K562 (cell line): ENCODE measurements at regions not wholly inside any gene's neighbourhood (a gene's known extent, or its start where the extent isn't known, plus 50 kb on each side); places are given as distances from the start of the nearest gene placed in this dataset.

Experiments used
- ATAC-seq: fragments of 200-7000 bp; cut with Tn5 transposase; 3 replicates; pipeline ENCODE4 v1.9.1; 2020; ENCODE audit warnings: moderate library complexity
- BruUV-seq: library from RNA; stranded (reverse); fragments of 400-500 nt; replicated peaks from 2 replicates; lab custom pipeline; 2021; lab: Mats Ljungman, UMichigan
- CTCF ChIA-PET: fragments of 300-600 bp; formaldehyde crosslinking; extraction: SDS; loops from one replicate; lab custom pipeline; 2021; ENCODE audit warnings: low intra/inter-chr PET ratio; lab: Yijun Ruan, JAX
- POLR2A ChIA-PET: fragments of 300-600, 350-650 bp; sonication (Branson Sonifier 250); formaldehyde crosslinking; extraction: SDS; loops from one replicate; lab custom pipeline; 2021; ENCODE audit warnings: antibody characterized with exemption, inconsistent platforms; lab: Yijun Ruan, JAX
- DNase-seq, 4 experiments: peaks; one replicate each; pipeline versions ENCODE4 v3.0.0 to v3.0.0-alpha.2; 2011 to 2018; ENCODE audit warnings: low spot score in 3 of 4, mixed read lengths in 3 of 4; ENCODE audit errors: extremely low read depth in 1 of 4
- FAIRE-seq: peaks from 2 replicates; lab custom pipeline; 2011; peaks lifted over from hg19 to GRCh38; lab: Jason Lieb, UNC
- H2AFZ ChIP-seq: 2 replicates; pipeline ENCODE4 v1.6.0; 2011; ENCODE audit warnings: low read depth, low read length, control low read depth, inconsistent platforms
- H3K27ac ChIP-seq: fragments of 200-600 bp; 3 replicates; pipeline ENCODE4 v1.8.0; 2011; ENCODE audit warnings: low read depth, mild to moderate bottlenecking, control low read depth, inconsistent platforms, low read length, moderate library complexity, mixed read lengths; ENCODE audit errors: extremely low read depth
- H3K27me3 ChIP-seq, 2 experiments: fragments of 300-600 bp in 1 of 2; 2 replicates in 1 of 2; 3 replicates in 1 of 2; pipeline versions ENCODE4 v1.6.0 to v1.8.0; 2011; ENCODE audit warnings: inconsistent platforms in 2 of 2, low read length in 2 of 2, mild to moderate bottlenecking in 1 of 2, mixed read lengths in 1 of 2, moderate library complexity in 1 of 2; ENCODE audit not compliant: control insufficient read depth in 2 of 2, insufficient read depth in 2 of 2
- H3K36me3 ChIP-seq: fragments of 300-600 bp; 3 replicates; pipeline ENCODE4 v1.8.0; 2011; ENCODE audit warnings: mild to moderate bottlenecking, low read length, inconsistent platforms; ENCODE audit not compliant: control insufficient read depth, insufficient read depth
- H3K4me1 ChIP-seq, 2 experiments: fragments of 200-600 bp in 1 of 2; replicated peaks in 1 of 2; 2 replicates in 1 of 2; 3 replicates in 1 of 2; pipeline versions ENCODE4 v1.5.1 to v1.8.0; 2011; ENCODE audit warnings: inconsistent platforms in 2 of 2, low read length in 2 of 2, mild to moderate bottlenecking in 1 of 2, mixed read lengths in 1 of 2, moderate library complexity in 1 of 2; ENCODE audit not compliant: control insufficient read depth in 2 of 2, insufficient read depth in 2 of 2
- H3K4me2 ChIP-seq: 2 replicates; pipeline ENCODE4 v1.6.1; 2011; ENCODE audit warnings: low read length, control low read depth, inconsistent platforms, mixed read lengths; ENCODE audit not compliant: insufficient read depth
- H3K4me3 ChIP-seq: fragments of 200-600 bp; sonication (generic), shearing (Covaris generic); 2 replicates; pipeline ENCODE4 v1.5.1; 2016; ENCODE audit warnings: control low read depth, inconsistent platforms
- H3K79me2 ChIP-seq: fragments of 200-600 bp; 3 replicates; pipeline ENCODE4 v1.8.0; 2011; ENCODE audit warnings: low read length, inconsistent platforms; ENCODE audit not compliant: control insufficient read depth, insufficient read depth
- H3K9ac ChIP-seq, 2 experiments: 2 replicates each; pipeline versions ENCODE4 v1.6.0 to v1.6.1; 2011; ENCODE audit warnings: low read depth in 2 of 2, low read length in 2 of 2, control low read depth in 1 of 2, inconsistent platforms in 1 of 2, mild to moderate bottlenecking in 1 of 2, mixed read lengths in 1 of 2; ENCODE audit not compliant: insufficient read depth in 1 of 2
- H3K9me1 ChIP-seq: one replicate; pipeline ENCODE4 v1.6.0; 2011; ENCODE audit warnings: inconsistent platforms, mild to moderate bottlenecking, low read length, moderate library complexity; ENCODE audit not compliant: control insufficient read depth, insufficient read depth
- H3K9me3 ChIP-seq: replicated peaks from 2 replicates; pipeline ENCODE4 v1.5.1; 2011; ENCODE audit warnings: low read depth, low read length, inconsistent platforms; ENCODE audit not compliant: control insufficient read depth, insufficient read depth
- H4K20me1 ChIP-seq: replicated peaks from 2 replicates; pipeline ENCODE4 v1.6.1; 2011; ENCODE audit warnings: low read length, inconsistent platforms, mixed read lengths; ENCODE audit not compliant: control insufficient read depth, insufficient read depth
- BMI1 ChIP-seq: fragments of 150-350 bp; IDR thresholded peaks from 2 replicates; pipeline ENCODE4 v1.6.1; 2014; ENCODE audit warnings: low read length
- CREBBP ChIP-seq: IDR thresholded peaks from one replicate; pipeline ENCODE4 v1.6.1; 2012; ENCODE audit warnings: low read depth, mild to moderate bottlenecking, control low read depth, inconsistent platforms, low read length
- HNRNPL ChIP-seq: fragments of 200-400 bp; formaldehyde crosslinking; IDR thresholded peaks from 2 replicates; pipeline ENCODE4 v1.6.1; 2017; ENCODE audit warnings: low read depth, mild to moderate bottlenecking, low read length
- PHF8 ChIP-seq: fragments of 200-600 bp; sonication (generic); IDR thresholded peaks from 2 replicates; pipeline ENCODE4 v1.6.1; 2012; ENCODE audit warnings: mixed run types, mild to moderate bottlenecking, inconsistent platforms, low read length, moderate library complexity, borderline replicate concordance
- ZNF184 ChIP-seq: sonication (generic); formaldehyde crosslinking; IDR thresholded peaks from 2 replicates; pipeline ENCODE4 v1.5.0; 2020; ENCODE audit warnings: missing genetic modification reagents
- ZNF75A ChIP-seq: fragments of 450-650 bp; formaldehyde crosslinking; IDR thresholded peaks from 2 replicates; pipeline ENCODE4 v1.4.0; 2020; ENCODE audit warnings: mild to moderate bottlenecking
- WGBS: fragments of 100-300 bp; shearing (Covaris generic); methylation state at CpG from one replicate; pipeline ENCODE4 v1.1.6; 2016; ENCODE audit warnings: low coverage, mixed read lengths; ENCODE audit not compliant: insufficient coverage; ENCODE audit errors: missing lambda C conversion rate; 5-methylcytosine and 5-hydroxymethylcytosine counted together
- in situ Hi-C: fragments of 300-500 bp; cut with MboI; formaldehyde crosslinking; loops from 4 replicates; pipeline ENCODE4 v1.15.0; 2018; ENCODE audit warnings: inconsistent platforms, mixed read lengths
- intact Hi-C: fragments of 100-400 bp; cut with micrococcal nuclease; formaldehyde crosslinking; loops from 2 replicates; pipeline ENCODE4 v1.14.2; 2022
- TF ChIP-seq, protein P1 (sequence below): sonication (generic); formaldehyde crosslinking; IDR thresholded peaks from 2 replicates; pipeline ENCODE4 v1.5.0; 2020; ENCODE audit warnings: missing genetic modification reagents
- TF ChIP-seq, protein P2 (sequence below): fragments of 450-650 bp; IDR thresholded peaks from 2 replicates; pipeline ENCODE4 v1.6.1; 2016; ENCODE audit warnings: borderline replicate concordance

DNA sequence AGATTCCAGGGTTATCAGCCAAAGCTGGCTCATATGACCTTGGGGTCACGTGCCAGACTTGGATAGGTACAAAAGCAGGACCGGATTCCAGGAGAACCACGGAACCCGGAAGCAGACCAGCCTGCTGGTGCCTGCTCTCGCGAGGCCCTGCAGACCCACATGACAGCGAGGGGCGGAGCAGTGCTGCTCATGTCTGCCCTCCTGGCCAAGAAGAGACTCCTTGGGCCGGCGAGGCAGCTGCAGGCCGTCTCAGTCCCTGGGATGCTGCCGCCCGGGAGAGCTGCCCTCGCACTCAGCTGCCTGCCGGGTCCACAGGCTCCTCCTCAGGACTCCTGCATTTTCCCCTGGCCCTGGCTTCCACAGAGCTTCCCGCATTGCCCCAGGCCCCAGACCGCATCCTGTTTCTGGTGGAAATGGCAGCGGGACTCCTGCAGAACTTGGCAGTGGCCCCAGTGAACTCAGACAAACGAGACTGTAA is 739.5 kb downstream of the SOCS6 start:
- DNase-seq = no peak
- Histone ChIP-seq H3K27ac (no peak overlapping the region), H3K27me3 (no peaks in the 10 kb centered on the region), H3K4me2 (no peak overlapping the region), H3K4me1 (no peaks in the 10 kb centered on the region), H4K20me1 (no peaks in the 10 kb centered on the region), H3K9me3 (no peaks in the 10 kb centered on the region), H3K36me3 (no peaks in the 10 kb centered on the region), H3K9ac (no peak overlapping the region), H3K9me1 (no peaks in the 10 kb centered on the region), H3K4me3 (no peak overlapping the region), H3K79me2 (no peaks in the 10 kb centered on the region), H2AFZ (no peak overlapping the region)
- no TSS peak for BruUV-seq
- WGBS = 1% methylated on average over 18 of the region's 19 CpGs
- in situ Hi-C loops = no loop called here
- intact Hi-C loops = no loop called here
- no peak for FAIRE-seq
- ATAC-seq = no peak
- TF ChIP-seq, protein P1, sequence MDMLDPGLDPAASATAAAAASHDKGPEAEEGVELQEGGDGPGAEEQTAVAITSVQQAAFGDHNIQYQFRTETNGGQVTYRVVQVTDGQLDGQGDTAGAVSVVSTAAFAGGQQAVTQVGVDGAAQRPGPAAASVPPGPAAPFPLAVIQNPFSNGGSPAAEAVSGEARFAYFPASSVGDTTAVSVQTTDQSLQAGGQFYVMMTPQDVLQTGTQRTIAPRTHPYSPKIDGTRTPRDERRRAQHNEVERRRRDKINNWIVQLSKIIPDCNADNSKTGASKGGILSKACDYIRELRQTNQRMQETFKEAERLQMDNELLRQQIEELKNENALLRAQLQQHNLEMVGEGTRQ (CRISPR knock-in tag) = peak; percentile 22; the same call in 1 of the 2 replicates
- TF ChIP-seq CREBBP (no peak), PHF8 (no peak), ZNF75A (CRISPR knock-in tag) (no peak), ZNF184 (CRISPR knock-in tag) (no peak), BMI1 (no peak), HNRNPL (no peak)
- TF ChIP-seq, protein P2, sequence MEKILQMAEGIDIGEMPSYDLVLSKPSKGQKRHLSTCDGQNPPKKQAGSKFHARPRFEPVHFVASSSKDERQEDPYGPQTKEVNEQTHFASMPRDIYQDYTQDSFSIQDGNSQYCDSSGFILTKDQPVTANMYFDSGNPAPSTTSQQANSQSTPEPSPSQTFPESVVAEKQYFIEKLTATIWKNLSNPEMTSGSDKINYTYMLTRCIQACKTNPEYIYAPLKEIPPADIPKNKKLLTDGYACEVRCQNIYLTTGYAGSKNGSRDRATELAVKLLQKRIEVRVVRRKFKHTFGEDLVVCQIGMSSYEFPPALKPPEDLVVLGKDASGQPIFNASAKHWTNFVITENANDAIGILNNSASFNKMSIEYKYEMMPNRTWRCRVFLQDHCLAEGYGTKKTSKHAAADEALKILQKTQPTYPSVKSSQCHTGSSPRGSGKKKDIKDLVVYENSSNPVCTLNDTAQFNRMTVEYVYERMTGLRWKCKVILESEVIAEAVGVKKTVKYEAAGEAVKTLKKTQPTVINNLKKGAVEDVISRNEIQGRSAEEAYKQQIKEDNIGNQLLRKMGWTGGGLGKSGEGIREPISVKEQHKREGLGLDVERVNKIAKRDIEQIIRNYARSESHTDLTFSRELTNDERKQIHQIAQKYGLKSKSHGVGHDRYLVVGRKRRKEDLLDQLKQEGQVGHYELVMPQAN = no peak
- ChIA-PET POLR2A (no interaction called here), CTCF (no interaction called here)
